T47D (cell line): ENCODE measurements at regions not wholly inside any gene's neighbourhood (a gene's known extent, or its start where the extent isn't known, plus 50 kb on each side); places are given as distances from the start of the nearest gene placed in this dataset.

ENCODE experiments used
- DNase-seq, 2 experiments: peaks; one replicate each; pipeline versions ENCODE4 v3.0.0 to v3.0.0-alpha.2; 2011 to 2012; ENCODE audit warnings: low read depth in 1 of 2, low spot score in 1 of 2
- JUND ChIP-seq: IDR thresholded peaks from 2 replicates; pipeline ENCODE4 v1.6.1; 2012; ENCODE audit warnings: low read depth
- in situ Hi-C: cut with HindIII; loops from 2 replicates; pipeline ENCODE4 v1.10.0; 2016; ENCODE audit warnings: low sequenced_read_pairs, low pct_unique_long_range_greater_than_20kb

GRCh38 chr11:31987118-31988005 lies 103.5 kb upstream of the RCN1 start:
- in situ Hi-C loops, result no loop called here
- no peak for DNase-seq
- no peak for TF ChIP-seq JUND

DNA sequence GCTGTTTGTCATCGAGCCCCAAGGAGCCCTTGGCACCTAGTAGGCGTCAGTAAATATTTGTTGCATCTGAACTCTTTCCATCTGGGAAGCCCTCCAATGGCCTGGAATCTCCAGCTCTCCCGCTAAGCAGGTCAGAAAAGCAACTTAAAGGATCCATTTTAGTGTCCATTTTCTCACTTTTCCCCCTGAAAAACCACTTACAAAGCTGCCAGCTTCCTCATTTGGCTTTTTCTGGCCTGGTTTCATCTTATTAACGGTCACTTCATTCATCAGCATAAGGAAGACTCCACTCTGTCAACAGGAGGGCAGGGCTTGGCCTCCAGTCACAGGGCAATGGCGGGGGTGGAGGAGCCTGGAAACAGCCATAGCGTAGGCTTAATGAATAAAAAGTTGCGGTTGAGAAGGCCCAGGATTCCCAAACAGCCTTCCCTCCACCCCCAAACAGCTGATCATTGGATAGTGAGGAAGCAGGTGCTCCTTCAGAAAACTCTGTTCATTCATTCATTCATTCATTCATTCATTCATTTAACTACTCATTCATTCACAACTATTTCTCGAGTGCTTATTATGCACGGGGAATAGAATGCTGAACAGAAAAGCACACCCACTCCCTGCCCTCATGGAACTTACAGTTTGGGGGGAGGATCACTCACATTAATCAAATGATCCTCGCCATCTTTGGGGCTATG lies 104.5 kb upstream of the RCN1 start:
- in situ Hi-C loops, result no loop called here
- peak in 1 of 2 experiments; percentile 38 for DNase-seq
- no peak for TF ChIP-seq JUND

DNA sequence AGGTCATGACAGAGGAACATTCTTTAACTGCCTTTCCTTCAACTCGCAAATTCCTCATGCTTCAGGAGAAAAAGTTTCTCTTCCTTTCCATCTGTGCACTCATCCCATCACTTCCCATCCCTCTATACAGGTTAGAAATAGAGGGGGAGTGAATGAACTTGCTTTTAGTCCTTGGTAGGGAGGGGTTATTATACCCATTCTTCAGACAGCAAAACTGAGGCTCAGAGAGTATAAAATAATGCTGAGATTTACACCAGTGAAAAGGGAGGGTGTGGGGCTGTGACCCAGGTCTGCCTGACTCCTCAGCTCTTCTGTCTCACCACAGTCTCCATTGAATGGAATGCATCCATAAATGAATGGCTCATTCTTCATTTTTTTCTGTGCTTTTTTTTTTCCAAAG lies 109.4 kb upstream of the RCN1 start:
- in situ Hi-C loops, result no loop called here
- no peak for DNase-seq
- no peak for TF ChIP-seq JUND

DNA sequence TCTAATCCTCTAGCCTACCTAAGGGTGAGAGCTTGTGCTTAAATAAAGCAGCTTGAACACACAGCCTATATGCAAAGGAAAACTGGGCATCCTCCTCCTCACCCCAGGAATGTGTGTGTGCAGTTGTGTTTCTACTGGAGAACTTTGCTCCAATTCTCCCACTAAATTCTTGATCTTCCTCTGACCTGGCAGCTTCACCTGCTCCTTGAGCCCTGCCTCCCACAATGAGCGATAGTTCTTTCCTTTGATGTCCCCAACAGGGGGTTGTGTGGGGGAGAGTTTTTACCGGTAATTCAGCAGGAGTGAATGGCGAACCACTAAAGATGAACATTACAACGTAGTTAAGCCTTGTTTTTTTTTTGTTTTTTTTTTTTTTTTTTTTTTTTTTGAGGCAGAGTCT lies 113.5 kb upstream of the RCN1 start:
- TF ChIP-seq JUND, result no peak
- in situ Hi-C loops, result no loop called here
- no peak for DNase-seq

GRCh38 chr11:31974366-31975136 lies 116.3 kb upstream of the RCN1 start:
- in situ Hi-C loops, result no loop called here
- no peak for TF ChIP-seq JUND
- DNase-seq, result no peak

- TF ChIP-seq JUND, result no peak
- in situ Hi-C loops, result no loop called here
- no peak for DNase-seq
These were observed 117.7 kb upstream of the RCN1 start for GRCh38 chr11:31973172-31973571.

DNA sequence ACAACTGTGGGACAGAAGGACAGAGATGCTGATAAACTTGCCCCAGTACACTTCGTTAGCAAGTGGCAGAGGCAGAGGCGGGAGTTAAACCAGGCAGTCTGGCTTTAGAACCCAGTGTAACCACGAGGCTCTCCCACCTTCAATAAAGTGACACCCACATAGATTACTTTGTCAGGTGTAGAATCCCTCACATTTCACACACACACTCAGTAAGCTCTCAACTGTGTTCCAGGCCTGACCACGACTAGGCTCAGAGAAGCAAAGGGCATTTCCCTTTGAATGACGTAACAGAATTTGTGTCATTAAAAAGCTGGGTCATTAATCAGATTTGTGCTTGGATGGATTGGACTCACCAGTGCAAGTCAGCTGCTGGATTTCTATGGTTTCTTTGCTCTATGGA lies 118.3 kb upstream of the RCN1 start:
- no peak for DNase-seq
- TF ChIP-seq JUND, result no peak
- in situ Hi-C loops, result no loop called here

DNA sequence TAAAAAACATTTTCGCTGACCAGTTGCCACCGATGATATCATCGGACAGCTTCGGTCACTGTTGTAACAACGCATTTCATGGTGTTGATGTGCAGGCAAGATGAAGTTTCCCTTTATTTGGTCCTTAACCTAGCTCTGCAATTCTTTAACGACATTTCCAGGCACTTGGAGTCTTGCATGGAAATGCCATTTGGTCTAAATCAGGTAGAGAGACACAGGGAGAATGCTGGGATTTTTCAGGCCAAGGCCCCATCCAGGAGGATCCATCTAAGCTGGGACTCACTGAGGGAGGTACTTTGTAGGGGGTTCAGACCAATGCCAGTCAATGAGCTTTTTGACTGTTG lies 121.5 kb upstream of the RCN1 start:
- in situ Hi-C loops, result no loop called here
- DNase-seq, result no peak
- TF ChIP-seq JUND, result no peak

DNA sequence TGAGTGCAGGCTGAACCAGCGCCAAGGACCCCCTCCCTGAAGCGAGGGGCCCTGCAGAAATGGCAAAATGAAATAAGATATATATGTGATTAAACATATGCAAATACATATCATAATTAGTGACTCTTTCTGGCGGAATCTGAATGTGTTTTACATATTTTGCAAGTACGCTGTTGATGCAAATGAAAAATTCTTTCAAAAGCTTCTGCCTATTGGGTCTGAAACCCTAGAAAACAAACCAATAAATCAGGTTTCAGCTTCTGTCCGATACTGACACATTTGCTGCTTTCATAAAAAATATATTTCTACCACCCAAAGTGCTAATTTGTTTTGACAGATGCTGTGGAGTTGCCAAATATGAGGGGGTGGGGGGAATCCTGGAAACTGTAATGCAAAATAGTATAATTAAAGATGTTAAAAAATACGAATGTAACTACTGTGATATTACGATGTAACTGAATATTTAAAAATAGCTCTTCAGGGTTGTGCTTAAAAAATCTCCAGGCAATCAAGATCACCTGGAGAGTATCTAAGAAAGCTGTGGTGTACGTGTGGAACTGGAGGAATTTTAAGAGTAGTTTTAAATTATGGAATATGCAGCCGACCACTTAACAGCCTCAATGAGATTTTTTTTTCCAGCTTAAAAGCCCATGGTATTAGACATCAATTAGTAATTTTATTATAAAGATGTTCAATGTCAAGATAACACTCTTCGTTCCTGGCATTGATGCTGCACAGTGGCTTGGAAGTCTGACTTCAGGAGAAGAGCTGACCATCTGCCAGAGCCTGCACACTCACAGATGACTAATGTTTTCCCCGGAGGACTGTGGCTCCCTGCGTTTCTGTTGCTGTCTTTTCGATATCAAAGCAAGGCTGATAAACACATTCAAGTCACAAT lies 122.2 kb upstream of the RCN1 start:
- no peak for TF ChIP-seq JUND
- in situ Hi-C loops, result no loop called here
- no peak for DNase-seq

- in situ Hi-C loops, result no loop called here
- no peak for TF ChIP-seq JUND
- no peak for DNase-seq
These were observed 123.3 kb upstream of the RCN1 start for GRCh38 chr11:31967404-31968130.

DNA sequence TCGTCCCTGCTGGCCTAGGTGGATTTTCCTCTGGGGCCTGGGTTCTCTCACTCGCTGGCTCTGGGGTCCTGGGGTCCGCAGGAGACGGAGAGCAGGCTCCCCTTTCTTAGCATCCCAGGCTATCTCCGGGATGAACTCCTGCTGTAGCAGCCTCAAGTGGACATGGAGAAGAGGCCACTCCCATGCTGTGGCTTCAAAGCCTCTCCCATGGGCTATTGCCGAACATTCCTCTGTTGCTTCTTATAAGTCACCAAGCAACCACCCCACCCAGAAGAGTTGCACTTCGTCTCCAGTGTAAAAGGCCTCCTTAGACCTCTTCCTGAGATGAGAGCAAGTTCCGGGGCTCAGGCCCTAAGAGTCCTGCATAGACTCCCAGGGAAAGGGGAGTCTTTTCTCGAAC lies 124.0 kb upstream of the RCN1 start:
- in situ Hi-C loops, result no loop called here
- no peak for DNase-seq
- no peak for TF ChIP-seq JUND

- no peak for TF ChIP-seq JUND
- no peak for DNase-seq
- in situ Hi-C loops, result no loop called here
These were observed 126.7 kb upstream of the RCN1 start for GRCh38 chr11:31964181-31964580.
